HG03139 (cell line): ENCODE measurements at regions not wholly inside any gene's neighbourhood (a gene's known extent, or its start where the extent isn't known, plus 50 kb on each side); places are given as distances from the start of the nearest gene placed in this dataset.
"Not testable (repeated sequence)": the region's sequence is repeated elsewhere in the genome, so short reads cannot be mapped to it uniquely, and the experiment has no call there.

Experiments
- ATAC-seq: cut with Tn5 transposase; IDR thresholded peaks from one replicate; pipeline ENCODE4 v1.9.1; 2021; ENCODE audit not compliant: unreplicated experiment

DNA sequence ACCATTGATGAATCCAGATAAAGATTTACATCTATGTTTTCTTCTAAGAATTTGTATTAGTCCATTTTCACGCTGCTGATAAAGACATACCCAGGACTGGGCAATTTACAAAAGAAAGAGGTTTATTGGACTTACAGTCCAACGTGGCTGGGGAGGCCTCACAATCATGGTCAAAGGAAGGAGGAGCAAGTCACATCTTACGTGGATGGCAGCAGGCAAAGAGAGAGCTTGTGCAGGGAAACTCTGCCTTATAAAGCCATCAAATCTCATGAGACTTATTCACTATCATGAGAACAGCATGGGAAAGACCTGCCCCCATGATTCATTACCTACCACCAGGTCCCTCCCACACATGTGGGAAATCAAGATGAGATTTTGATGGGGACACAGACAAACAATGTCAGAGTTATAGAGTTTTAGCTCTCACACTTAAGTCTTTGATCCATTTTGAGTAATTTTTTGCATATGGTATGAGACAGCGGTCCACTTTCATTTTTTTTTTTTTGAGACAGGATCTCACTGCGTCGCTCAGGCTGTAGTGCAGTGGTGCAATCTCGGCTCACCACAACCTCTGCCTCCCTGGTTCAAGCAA is 53.5 kb upstream of the JADE2 start:
- ATAC-seq: not testable (repeated sequence)

GRCh38 chr5:134468921-134469400 is 56.5 kb upstream of the JADE2 start:
- no peak for ATAC-seq

GRCh38 chr5:134467231-134467630 is 55.5 kb upstream of the CDKN2AIPNL start:
- no peak for ATAC-seq

DNA sequence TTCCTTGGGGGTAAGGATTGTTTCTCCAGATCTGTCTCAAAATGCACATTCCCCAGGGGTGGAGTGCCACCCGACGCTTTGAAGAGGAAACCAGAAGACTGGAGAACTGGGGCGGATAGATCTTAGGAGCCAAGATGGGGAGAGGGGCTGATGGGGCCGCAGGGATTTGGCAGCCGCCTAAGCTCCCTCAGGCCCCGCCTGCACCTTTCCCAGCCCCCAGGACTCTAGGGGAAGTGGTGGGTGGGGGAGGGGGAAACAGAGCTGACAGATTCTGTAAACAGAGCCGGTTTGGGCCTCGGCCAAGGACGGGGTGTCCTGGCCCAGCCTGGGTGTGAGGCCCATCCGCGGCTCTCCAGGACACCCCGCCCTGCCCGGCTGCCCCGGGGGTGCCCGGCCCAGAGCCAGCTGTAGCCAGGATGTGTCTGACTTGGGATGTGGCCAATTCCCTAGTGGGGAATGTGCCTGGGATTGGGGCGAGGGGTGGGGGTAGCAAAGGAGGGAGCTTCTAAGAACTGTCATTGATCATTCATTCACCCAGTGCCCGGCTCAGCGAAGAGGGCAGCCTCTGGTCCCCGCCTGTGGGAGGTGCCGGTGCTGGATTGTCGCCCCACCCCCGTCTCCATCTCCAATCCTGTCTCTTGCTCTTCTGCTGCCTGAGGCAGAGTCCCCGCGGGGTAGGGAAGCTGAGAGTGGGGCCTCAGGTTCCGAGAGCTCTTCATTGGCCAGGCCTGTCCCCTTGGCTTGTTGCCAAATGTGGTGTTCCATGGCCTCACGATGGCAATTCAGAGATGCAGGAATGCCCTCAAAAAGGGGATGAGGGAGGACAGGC is 54.8 kb upstream of the CDKN2AIPNL start:
- ATAC-seq: peak; percentile 27

DNA sequence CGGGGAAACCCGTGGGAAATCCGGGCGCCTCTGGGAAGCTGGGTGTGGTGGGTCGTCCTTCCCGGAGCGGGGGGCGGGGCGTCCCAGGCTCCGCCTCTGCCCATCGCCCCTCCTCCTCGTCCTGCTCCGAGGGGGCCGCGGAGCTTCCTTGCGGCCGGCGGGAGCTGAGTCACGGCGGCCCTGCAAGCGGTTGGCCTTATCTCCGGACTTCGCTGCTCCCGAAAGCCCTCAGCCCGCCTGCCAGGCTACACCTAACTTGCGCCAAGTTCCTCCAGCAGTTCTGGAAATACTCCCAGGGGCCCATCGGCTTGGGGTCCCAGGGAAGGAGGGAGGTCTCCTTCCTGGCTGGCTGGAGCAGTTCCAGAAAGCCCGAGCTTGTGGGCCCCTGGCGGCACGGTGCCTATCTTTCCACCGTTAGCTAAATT is 54.1 kb upstream of the CDKN2AIPNL start:
- ATAC-seq: peak; percentile 77

GRCh38 chr5:134464988-134465815 is 53.5 kb upstream of the CDKN2AIPNL start:
- peak; percentile 12 for ATAC-seq

DNA sequence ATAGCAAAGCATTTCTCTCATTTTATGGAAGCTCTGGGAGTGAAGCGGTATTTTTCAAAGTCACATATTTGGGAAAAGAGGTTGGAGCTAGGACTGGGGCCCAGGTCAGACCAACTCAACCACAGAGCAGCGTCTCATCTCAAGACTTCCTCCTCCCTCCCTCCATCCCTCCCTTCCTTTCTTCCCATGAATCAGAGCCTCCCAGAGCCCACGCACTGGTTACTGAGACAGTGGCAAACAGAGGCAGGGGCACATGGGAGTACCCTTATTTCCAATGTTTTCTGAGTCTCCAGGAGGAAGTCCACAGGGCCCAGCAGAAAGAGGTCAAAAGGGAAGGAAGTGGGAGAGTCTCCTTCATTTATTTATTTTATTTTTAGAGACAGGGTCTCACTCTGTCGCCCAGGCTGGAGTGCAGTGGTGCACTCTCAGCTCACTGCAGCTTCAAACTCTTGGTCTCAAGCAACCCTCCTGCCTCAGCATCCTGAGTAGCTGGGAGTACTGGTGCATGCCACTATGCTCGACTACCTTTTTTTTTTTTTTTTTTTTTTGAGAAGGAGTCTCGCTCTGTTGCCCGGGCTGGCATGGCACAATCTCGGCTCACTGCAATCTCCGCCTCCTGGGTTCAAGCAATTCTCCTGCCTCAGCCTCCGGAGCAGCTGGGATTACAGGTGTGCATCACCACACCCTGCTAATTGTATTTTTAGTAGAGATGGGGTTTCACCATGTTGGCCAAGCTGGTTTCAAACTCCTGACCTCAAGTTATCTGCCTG is 52.5 kb upstream of the CDKN2AIPNL start:
- ATAC-seq: no peak

- no peak for ATAC-seq
Observed at GRCh38 chr5:134463176-134463720, 51.6 kb upstream of the CDKN2AIPNL start.

DNA sequence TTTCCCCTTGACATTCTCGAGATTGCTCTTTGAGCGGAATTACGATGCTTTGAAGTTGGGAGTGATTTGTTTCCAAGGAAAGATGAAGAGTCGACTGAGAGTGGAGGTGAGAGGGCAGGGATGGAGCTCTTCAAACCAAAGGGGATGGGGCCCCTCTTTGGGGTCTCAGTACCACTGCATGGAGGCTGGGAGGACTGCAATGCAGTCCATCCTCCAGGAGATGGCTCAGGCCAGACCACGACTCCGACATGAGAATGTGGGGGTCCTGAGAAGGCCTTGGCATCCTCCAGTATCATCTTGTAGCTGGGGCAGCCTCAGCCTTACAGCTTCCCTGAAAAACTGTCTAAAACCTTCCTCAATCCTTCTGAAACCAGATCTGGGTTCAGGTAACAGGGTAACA is 51.1 kb upstream of the CDKN2AIPNL start:
- ATAC-seq: no peak

GRCh38 chr5:134462047-134462575 is 50.4 kb upstream of the CDKN2AIPNL start:
- ATAC-seq: no peak
